ENCODE measurements at regions not wholly inside any gene's neighbourhood (a gene's known extent, or its start where the extent isn't known, plus 50 kb on each side); places are given as distances from the start of the nearest gene placed in this dataset.
"Not testable (repeated sequence)": the region's sequence is repeated elsewhere in the genome, so short reads cannot be mapped to it uniquely, and the experiment has no call there.

DNA sequence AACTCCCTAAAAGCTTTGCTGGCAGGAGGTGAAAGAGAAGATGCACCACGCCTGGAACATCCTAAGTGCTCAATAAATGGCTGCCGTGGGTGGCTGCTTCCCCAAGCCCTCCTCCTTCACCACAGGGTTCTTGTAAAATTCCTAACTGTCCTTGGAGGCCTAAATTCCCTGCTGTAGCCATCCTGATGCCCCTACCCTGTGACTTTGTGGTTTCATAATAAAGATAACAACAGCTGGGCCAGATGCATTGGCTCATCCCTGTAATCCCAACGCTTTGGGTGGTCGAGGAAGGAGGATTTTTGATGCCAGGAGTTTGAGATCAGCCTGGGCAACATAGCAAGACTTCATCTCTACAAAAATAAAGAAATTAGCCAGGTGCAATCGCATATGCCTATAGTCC, 341.8 kb downstream of the ANKRD30A start:
- H3K27ac ChIP-seq (ENCODE audit: low read depth, low read length) = no peak overlapping the region
- peaks cover 52% of the 10 kb centered on the region; the same call in 1 of the 2 replicates for H3K9me3 ChIP-seq (ENCODE audit: control insufficient read depth, insufficient read depth, low read depth, low read length)
- H3K4me3 ChIP-seq (ENCODE audit: low read depth, low read length) = no peak overlapping the region
- H3K9ac ChIP-seq (ENCODE audit: low read length) = no peak overlapping the region
- H3K27me3 ChIP-seq (ENCODE audit: control insufficient read depth, insufficient read depth, low read length) = no peaks in the 10 kb centered on the region
- no peaks in the 10 kb centered on the region for H3K36me3 ChIP-seq (ENCODE audit: control insufficient read depth, insufficient read depth, low read length)
- H3K4me1 ChIP-seq (ENCODE audit: control insufficient read depth, insufficient read depth, low read length) = no peaks in the 10 kb centered on the region

DNA sequence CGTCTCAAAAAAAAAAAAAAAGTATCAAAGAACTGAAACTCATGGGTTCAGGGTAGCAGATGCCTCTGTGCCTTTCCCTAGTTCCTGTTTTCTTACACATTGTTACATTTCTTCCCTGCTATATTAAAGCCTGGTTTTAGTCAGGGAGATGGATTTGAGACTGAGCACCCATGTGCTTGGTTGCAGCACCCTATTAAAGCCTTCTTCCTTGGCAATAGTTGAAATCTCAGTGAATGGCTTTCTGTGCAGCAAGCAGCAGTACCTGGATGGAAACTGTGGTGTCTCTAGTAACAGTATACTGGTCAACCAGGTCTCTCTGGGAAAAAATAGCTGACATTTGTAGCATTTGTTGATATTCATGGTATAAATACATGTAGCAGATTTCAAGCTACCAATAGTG, 331.1 kb downstream of the ANKRD30A start:
- Histone ChIP-seq H3K4me1 (ENCODE audit: control insufficient read depth, insufficient read depth, low read length) (no peaks in the 10 kb centered on the region), H3K36me3 (ENCODE audit: control insufficient read depth, insufficient read depth, low read length) (no peaks in the 10 kb centered on the region), H3K9ac (ENCODE audit: low read length) (no peak overlapping the region), H3K4me3 (ENCODE audit: low read depth, low read length) (no peak overlapping the region), H3K27ac (ENCODE audit: low read depth, low read length) (no peak overlapping the region), H3K27me3 (ENCODE audit: control insufficient read depth, insufficient read depth, low read length) (no peaks in the 10 kb centered on the region), H3K9me3 (ENCODE audit: control insufficient read depth, insufficient read depth, low read depth, low read length) (peaks cover 70% of the 10 kb centered on the region)

DNA sequence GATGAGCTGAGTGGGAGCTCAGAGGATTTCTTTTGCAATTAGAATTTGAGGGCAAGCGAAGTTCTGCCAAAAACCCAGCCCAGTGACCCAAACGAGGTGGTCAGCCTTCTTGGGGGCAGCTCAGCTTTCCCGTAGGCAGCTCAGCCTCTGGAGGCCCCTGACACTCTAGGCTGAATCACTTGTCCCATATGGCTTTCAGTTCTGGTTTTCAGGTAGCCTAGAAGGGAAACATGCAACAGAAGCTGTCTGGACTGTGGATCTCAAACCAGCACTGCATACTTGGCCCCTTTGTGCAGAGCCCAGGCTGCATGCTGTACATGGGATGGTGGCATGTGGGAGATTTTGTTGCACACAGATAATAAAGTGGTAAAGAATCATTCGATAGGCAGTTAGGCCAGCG, 322.8 kb downstream of the ANKRD30A start:
- Histone ChIP-seq H3K9me3 (ENCODE audit: control insufficient read depth, insufficient read depth, low read depth, low read length) (peaks cover 64% of the 10 kb centered on the region; the same call in 1 of the 2 replicates), H3K27me3 (ENCODE audit: control insufficient read depth, insufficient read depth, low read length) (no peaks in the 10 kb centered on the region), H3K4me1 (ENCODE audit: control insufficient read depth, insufficient read depth, low read length) (no peaks in the 10 kb centered on the region), H3K27ac (ENCODE audit: low read depth, low read length) (no peak overlapping the region), H3K36me3 (ENCODE audit: control insufficient read depth, insufficient read depth, low read length) (no peaks in the 10 kb centered on the region), H3K4me3 (ENCODE audit: low read depth, low read length) (no peak overlapping the region), H3K9ac (ENCODE audit: low read length) (no peak overlapping the region)

DNA sequence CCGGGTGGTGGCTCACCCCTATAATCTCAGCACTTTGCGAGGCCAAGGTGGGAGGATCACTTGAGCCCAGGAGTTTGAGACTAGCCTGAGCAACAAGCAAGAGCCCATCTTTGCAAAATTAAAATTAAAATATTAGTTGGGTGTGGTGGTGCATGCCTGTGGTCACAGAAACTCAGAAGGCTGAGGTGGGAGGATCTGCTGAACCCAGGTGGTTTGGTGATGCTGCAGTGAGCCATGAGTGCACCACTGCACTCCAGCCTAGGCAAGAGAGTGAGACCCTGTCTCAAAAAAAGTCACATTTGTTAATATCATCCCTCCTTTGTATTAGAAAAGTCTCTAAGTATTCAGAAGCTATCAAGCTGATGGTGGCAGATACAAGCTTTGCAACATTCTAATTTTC, 317.5 kb downstream of the ANKRD30A start:
- no peaks in the 10 kb centered on the region for H3K36me3 ChIP-seq (ENCODE audit: control insufficient read depth, insufficient read depth, low read length)
- H3K4me1 ChIP-seq (ENCODE audit: control insufficient read depth, insufficient read depth, low read length) = no peaks in the 10 kb centered on the region
- H3K27me3 ChIP-seq (ENCODE audit: control insufficient read depth, insufficient read depth, low read length) = no peaks in the 10 kb centered on the region
- no peak overlapping the region for H3K9ac ChIP-seq (ENCODE audit: low read length)
- peaks cover 54% of the 10 kb centered on the region; the same call in 1 of the 2 replicates for H3K9me3 ChIP-seq (ENCODE audit: control insufficient read depth, insufficient read depth, low read depth, low read length)
- H3K4me3 ChIP-seq (ENCODE audit: low read depth, low read length) = no peak overlapping the region
- no peak overlapping the region for H3K27ac ChIP-seq (ENCODE audit: low read depth, low read length)

DNA sequence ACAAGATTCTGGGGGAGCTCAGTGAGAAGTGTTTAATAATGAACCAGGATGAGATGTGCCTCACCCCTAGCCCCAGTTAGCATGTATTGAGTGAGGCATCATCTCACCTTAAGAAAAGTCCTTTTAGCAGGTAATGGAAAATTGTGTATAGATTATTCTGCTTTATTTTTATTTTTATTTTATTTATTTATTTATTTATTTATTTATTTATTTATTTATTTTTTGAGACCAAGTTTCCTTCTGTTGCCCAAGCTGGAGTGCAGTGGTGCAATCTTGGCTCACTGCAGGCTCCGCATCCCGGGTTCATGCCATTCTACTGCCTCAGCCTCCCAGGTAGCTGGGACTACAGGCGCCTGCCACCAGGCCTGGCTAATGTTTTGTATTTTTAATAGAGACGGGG, 315.8 kb downstream of the ANKRD30A start:
- H3K9me3 ChIP-seq (ENCODE audit: control insufficient read depth, insufficient read depth, low read depth, low read length) = peaks cover 57% of the 10 kb centered on the region; the same call in 1 of the 2 replicates
- H3K4me1 ChIP-seq (ENCODE audit: control insufficient read depth, insufficient read depth, low read length); H3K36me3 ChIP-seq (ENCODE audit: control insufficient read depth, insufficient read depth, low read length); H3K27me3 ChIP-seq (ENCODE audit: control insufficient read depth, insufficient read depth, low read length); H3K27ac ChIP-seq (ENCODE audit: low read depth, low read length); H3K9ac ChIP-seq (ENCODE audit: low read length); H3K4me3 ChIP-seq (ENCODE audit: low read depth, low read length): not testable (repeated sequence)

DNA sequence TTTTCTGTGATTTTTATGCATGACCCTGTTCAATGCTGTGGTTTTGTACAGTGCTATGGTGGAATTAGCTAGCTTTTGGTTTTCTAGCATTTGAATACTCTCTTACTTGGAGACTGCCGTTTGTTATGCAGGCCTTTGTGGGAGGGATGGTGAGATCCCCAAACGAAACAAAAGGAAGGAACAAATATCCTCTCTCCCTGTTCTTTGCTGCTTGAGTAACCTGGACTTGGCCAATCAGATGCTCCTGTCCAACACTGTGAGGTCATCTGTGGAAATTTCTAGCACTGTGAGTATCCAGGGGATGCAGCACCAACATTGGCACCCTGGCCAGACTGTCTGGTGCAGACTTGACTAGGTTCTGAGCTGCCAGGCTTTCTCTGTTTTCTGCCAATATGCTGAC, 314.4 kb downstream of the ANKRD30A start:
- no peaks in the 10 kb centered on the region for H3K36me3 ChIP-seq (ENCODE audit: control insufficient read depth, insufficient read depth, low read length)
- no peaks in the 10 kb centered on the region for H3K27me3 ChIP-seq (ENCODE audit: control insufficient read depth, insufficient read depth, low read length)
- no peak overlapping the region for H3K4me3 ChIP-seq (ENCODE audit: low read depth, low read length)
- H3K9ac ChIP-seq (ENCODE audit: low read length) = no peak overlapping the region
- H3K9me3 ChIP-seq (ENCODE audit: control insufficient read depth, insufficient read depth, low read depth, low read length) = peaks cover 48% of the 10 kb centered on the region; the same call in 1 of the 2 replicates
- no peaks in the 10 kb centered on the region for H3K4me1 ChIP-seq (ENCODE audit: control insufficient read depth, insufficient read depth, low read length)
- H3K27ac ChIP-seq (ENCODE audit: low read depth, low read length) = no peak overlapping the region

DNA sequence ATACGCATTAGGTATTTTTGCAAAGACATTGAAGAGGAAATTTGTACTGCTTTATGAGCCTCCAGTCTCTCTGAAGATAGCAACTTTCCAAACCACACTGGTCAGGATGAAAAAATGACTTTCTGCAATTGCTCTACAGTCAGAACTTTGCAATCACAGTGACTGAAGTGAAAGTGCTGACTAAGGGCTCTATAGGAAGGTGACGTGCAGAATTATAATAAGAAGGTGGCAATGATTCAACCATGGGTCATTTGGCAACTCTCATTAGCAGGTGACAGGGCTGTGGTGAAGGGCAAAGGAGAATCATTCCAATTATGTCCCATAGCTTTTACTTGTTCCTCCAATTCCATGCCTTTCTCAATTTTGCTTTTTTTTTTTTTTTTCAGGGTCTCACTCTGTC, 311.0 kb downstream of the ANKRD30A start:
- Histone ChIP-seq H3K27me3 (ENCODE audit: control insufficient read depth, insufficient read depth, low read length) (no peaks in the 10 kb centered on the region; the same call in 1 of the 2 replicates), H3K4me3 (ENCODE audit: low read depth, low read length) (no peak overlapping the region), H3K9me3 (ENCODE audit: control insufficient read depth, insufficient read depth, low read depth, low read length) (peaks cover 48% of the 10 kb centered on the region; the same call in 1 of the 2 replicates), H3K9ac (ENCODE audit: low read length) (no peak overlapping the region), H3K4me1 (ENCODE audit: control insufficient read depth, insufficient read depth, low read length) (no peaks in the 10 kb centered on the region), H3K27ac (ENCODE audit: low read depth, low read length) (no peak overlapping the region), H3K36me3 (ENCODE audit: control insufficient read depth, insufficient read depth, low read length) (no peaks in the 10 kb centered on the region)

DNA sequence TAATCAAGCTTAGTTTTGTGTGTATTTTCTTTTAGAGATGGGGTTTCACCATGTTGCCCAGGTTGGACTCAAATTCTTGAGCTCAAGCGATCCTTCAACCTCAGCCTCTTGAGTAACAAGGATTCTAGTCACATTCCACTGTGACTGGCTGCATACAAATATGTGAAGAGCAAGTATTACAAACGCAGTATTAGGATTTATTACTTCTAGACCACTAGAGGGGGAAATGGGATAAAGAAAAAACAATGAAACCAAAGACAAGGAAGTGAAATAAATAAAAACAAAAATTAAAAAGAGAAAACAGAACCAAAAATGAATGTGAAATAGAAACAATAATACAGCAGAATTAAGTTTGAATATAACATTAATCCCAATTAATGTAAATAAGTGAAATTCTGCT, 308.7 kb downstream of the ANKRD30A start:
- no peak overlapping the region for H3K27ac ChIP-seq (ENCODE audit: low read depth, low read length)
- no peak overlapping the region for H3K4me3 ChIP-seq (ENCODE audit: low read depth, low read length)
- H3K27me3 ChIP-seq (ENCODE audit: control insufficient read depth, insufficient read depth, low read length) = no peaks in the 10 kb centered on the region; the same call in 1 of the 2 replicates
- H3K36me3 ChIP-seq (ENCODE audit: control insufficient read depth, insufficient read depth, low read length) = no peaks in the 10 kb centered on the region
- H3K4me1 ChIP-seq (ENCODE audit: control insufficient read depth, insufficient read depth, low read length) = no peaks in the 10 kb centered on the region
- H3K9me3 ChIP-seq (ENCODE audit: control insufficient read depth, insufficient read depth, low read depth, low read length) = peaks cover 53% of the 10 kb centered on the region; the same call in 1 of the 2 replicates
- H3K9ac ChIP-seq (ENCODE audit: low read length) = no peak overlapping the region

Data from HUES6 (cell line).